Tibial nerve (tissue), 4 donors: ENCODE measurements at regions not wholly inside any gene's neighbourhood (a gene's known extent, or its start where the extent isn't known, plus 50 kb on each side); places are given as distances from the start of the nearest gene placed in this dataset.

Experiments used
- DNase-seq, 2 donors: peaks; one replicate each; pipeline ENCODE4 v3.0.0-alpha.2; 2019; ENCODE audit warnings: low spot score in 2 of 2
- H3K27ac ChIP-seq, 4 donors: fragments of 200-600 bp; sonication (generic) in 3 of 4; one replicate each; pipeline ENCODE4 v1.5.1; 2017 to 2019; ENCODE audit warnings: mild to moderate bottlenecking in 1 of 4
- H3K27me3 ChIP-seq, 2 donors: fragments of 200-600 bp; sonication (generic) in 1 of 2; one replicate each; pipeline versions ENCODE4 v1.5.1 to v1.6.0; 2017 to 2019
- H3K36me3 ChIP-seq, 3 donors: fragments of 200-600 bp; sonication (generic); one replicate each; pipeline ENCODE4 v1.5.1; 2018 to 2019
- H3K4me1 ChIP-seq, 4 donors: fragments of 200-600 bp; sonication (generic) in 3 of 4; one replicate each; pipeline ENCODE4 v1.5.1; 2017 to 2019
- H3K4me3 ChIP-seq, 4 donors: fragments of 200-600 bp; sonication (generic) in 3 of 4; one replicate each; pipeline ENCODE4 v1.5.1; 2017 to 2019; ENCODE audit warnings: mild to moderate bottlenecking in 1 of 4, moderate library complexity in 1 of 4
- H3K9me3 ChIP-seq, 4 donors: fragments of 200-600 bp; sonication (generic) in 3 of 4; one replicate each; pipeline ENCODE4 v1.5.1; 2017 to 2019
- EP300 ChIP-seq, 2 donors: sonication (generic); formaldehyde crosslinking; IDR thresholded peaks; one replicate each; pipeline ENCODE4 v1.6.1; 2017; ENCODE audit warnings: antibody characterized with exemption in 2 of 2, mild to moderate bottlenecking in 1 of 2
- POLR2A ChIP-seq, 2 donors: fragments of 450-650 bp; IDR thresholded peaks; one replicate each; pipeline ENCODE4 v1.6.1; 2017; ENCODE audit warnings: antibody characterized with exemption in 2 of 2, mild to moderate bottlenecking in 2 of 2, moderate library complexity in 2 of 2
- WGBS, 2 donors: methylation state at CpG; one replicate each; pipeline ENCODE4 v1.1.5; 2018; 5-methylcytosine and 5-hydroxymethylcytosine counted together
- TF ChIP-seq, protein P1 (sequence below), 5 experiments: fragments of 200-600 bp in 3 of 5; fragments of 450-650 bp in 2 of 5; sonication (generic) in 3 of 5; IDR thresholded peaks; one replicate each; pipeline ENCODE4 v1.5.1; 2016 to 2019; ENCODE audit warnings: antibody characterized with exemption in 5 of 5, mild to moderate bottlenecking in 3 of 5, moderate library complexity in 2 of 5

DNA sequence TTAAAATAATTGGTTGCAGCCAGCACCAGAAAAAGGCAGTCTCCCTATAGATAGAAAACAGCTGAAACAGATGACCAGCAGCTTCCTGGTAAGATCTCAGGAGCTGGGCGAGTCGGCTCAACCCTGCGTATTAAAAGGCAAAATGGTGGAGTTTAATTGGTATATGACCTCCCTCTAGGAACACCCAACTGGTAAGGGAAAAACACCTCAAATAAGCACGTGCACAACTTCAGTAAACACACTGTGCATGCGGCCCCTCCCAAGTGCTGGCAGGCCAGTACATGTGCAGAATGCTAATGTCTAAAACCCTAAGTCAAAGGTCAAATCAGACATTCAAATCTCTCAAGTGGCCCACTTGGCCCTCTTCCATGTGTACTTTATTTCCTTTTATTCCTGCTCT lies 103.2 kb upstream of the PDE5A start:
- WGBS, 2 donors: 55 to 64% methylated on average over 5 of the region's 5 CpGs
- no peak overlapping the region for H3K4me3 ChIP-seq
- peaks cover 0 to 52% (median 11%) of the 10 kb centered on the region in 4 donors for H3K4me1 ChIP-seq
- peak overlapping the region in 1 of 4 donors; percentile 12 for H3K27ac ChIP-seq
- no peaks in the 10 kb centered on the region for H3K9me3 ChIP-seq
- DNase-seq: no peak
- no peaks in the 10 kb centered on the region for H3K36me3 ChIP-seq
- TF ChIP-seq, protein P1, sequence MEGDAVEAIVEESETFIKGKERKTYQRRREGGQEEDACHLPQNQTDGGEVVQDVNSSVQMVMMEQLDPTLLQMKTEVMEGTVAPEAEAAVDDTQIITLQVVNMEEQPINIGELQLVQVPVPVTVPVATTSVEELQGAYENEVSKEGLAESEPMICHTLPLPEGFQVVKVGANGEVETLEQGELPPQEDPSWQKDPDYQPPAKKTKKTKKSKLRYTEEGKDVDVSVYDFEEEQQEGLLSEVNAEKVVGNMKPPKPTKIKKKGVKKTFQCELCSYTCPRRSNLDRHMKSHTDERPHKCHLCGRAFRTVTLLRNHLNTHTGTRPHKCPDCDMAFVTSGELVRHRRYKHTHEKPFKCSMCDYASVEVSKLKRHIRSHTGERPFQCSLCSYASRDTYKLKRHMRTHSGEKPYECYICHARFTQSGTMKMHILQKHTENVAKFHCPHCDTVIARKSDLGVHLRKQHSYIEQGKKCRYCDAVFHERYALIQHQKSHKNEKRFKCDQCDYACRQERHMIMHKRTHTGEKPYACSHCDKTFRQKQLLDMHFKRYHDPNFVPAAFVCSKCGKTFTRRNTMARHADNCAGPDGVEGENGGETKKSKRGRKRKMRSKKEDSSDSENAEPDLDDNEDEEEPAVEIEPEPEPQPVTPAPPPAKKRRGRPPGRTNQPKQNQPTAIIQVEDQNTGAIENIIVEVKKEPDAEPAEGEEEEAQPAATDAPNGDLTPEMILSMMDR (IDR thresholded peaks at IDR 0.05): no peak
- no peak for TF ChIP-seq EP300 (IDR thresholded peaks at IDR 0.05)
- no peak for TF ChIP-seq POLR2A (IDR thresholded peaks at IDR 0.05)
- H3K27me3 ChIP-seq: no peaks in the 10 kb centered on the region

DNA sequence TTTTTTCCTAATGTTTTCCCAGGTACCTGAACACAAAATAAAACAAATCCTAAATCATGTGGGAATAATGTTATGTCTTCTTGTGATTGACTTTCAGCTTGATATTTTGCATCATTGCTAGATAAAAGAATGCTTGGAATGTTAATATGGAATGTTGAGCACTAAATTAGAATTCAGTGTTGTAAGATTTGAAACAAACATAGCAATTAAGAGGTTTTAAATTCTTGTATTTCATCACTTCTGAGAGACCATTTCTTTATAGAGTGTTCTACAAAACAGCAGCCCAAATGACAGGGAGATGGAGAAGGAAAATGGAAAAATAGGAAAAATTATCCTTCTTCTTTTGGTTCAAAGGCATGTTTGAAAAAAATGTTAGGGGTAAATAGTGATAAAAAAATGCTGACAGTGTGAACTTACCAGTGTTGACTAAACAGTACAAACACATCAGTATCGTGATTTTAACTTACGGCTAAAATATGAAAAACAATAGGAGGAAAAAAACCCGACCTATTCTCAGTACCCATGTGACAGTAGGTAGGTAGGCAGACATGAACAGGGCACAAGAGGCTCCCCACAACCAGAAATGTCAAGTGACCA lies 102.6 kb upstream of the PDE5A start:
- 45 to 60% methylated on average over 3 of the region's 3 CpGs for WGBS, 2 donors
- TF ChIP-seq EP300 (IDR thresholded peaks at IDR 0.05) (no peak), POLR2A (IDR thresholded peaks at IDR 0.05) (no peak)
- TF ChIP-seq, protein P1 (IDR thresholded peaks at IDR 0.05): no peak
- Histone ChIP-seq H3K9me3 (no peaks in the 10 kb centered on the region), H3K27ac (peak overlapping the region in 1 of 4 donors; percentile 12), H3K4me3 (no peak overlapping the region), H3K4me1 (peaks cover 0 to 52% (median 12%) of the 10 kb centered on the region in 4 donors), H3K27me3 (no peaks in the 10 kb centered on the region), H3K36me3 (no peaks in the 10 kb centered on the region)
- DNase-seq: no peak

DNA sequence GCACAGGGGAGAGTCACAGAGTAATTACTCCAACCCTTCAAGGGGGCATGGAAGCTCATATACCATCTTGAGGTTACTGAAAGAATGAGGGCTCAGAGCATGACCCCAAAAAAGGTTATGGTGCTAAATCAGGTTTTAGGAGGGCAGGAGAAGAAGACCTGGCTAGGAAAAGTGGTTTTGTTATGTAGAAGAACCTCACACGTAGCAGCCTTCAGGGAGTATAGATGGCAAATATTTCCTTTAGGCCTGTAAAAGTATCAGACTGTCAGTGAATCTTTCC lies 102.0 kb upstream of the PDE5A start:
- TF ChIP-seq EP300 (IDR thresholded peaks at IDR 0.05): no peak
- no peak for TF ChIP-seq POLR2A (IDR thresholded peaks at IDR 0.05)
- TF ChIP-seq, protein P1 (IDR thresholded peaks at IDR 0.05): no peak
- no peak for DNase-seq
- WGBS, 2 donors: 50 to 55% methylated on average over 1 of the region's 1 CpG
- Histone ChIP-seq H3K27ac (peak overlapping the region in 1 of 4 donors; percentile 19), H3K4me3 (no peak overlapping the region), H3K4me1 (peaks cover 0 to 54% (median 14%) of the 10 kb centered on the region in 4 donors), H3K9me3 (no peaks in the 10 kb centered on the region), H3K36me3 (no peaks in the 10 kb centered on the region), H3K27me3 (no peaks in the 10 kb centered on the region)

DNA sequence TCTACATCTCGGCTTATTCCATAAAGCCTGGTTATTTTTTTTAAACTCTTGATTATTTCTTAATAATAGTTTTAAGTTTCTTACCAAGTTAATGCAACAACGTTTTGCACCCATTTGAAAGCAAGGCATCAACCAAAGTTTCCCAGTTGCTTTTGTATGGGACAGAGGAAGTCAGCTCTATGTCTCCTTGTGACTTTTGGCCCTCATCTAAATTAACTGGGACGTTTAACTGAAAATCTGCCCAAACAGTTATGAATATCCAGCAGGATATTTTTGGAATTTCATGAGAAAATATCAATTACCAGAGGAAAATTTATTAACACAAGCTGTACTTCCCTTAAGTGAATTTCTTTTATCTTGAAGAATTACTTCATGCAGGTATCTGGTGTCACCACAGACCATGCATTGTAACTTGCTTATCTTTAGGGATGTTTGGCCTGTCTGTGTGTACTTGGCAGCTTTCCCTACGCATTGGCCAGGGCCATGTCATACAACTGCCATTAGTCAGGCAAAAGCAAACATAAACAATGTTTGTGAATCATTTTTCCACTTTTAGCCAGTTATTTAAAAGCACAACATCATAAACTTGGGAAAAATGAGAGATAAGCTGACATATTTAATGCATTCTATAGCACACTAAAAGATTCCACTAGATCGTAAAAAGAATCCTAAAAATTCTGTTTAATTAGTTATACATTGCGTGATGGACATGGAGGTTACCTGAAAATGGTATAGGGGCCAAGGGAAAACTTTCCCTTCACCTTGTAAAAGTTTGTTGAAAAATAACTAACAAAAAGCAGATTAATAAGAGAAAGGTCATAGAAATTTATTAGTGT lies 101.4 kb upstream of the PDE5A start:
- Histone ChIP-seq H3K9me3 (no peaks in the 10 kb centered on the region), H3K4me1 (peaks cover 0 to 54% (median 13%) of the 10 kb centered on the region in 4 donors), H3K4me3 (no peak overlapping the region), H3K36me3 (no peaks in the 10 kb centered on the region), H3K27ac (peak overlapping the region in 1 of 4 donors; percentile 19), H3K27me3 (no peaks in the 10 kb centered on the region)
- 58 to 64% methylated on average over 6 of the region's 6 CpGs for WGBS, 2 donors
- DNase-seq: no peak
- TF ChIP-seq, protein P1 (IDR thresholded peaks at IDR 0.05): no peak
- TF ChIP-seq EP300 (IDR thresholded peaks at IDR 0.05) (no peak), POLR2A (IDR thresholded peaks at IDR 0.05) (no peak)
